ENCODE measurements at regions not wholly inside any gene's neighbourhood (a gene's known extent, or its start where the extent isn't known, plus 50 kb on each side); places are given as distances from the start of the nearest gene placed in this dataset.

GRCh38 chr3:144426366-144426765 is 454.7 kb downstream of the DIPK2A start:
- TF ChIP-seq CTCF (IDR thresholded peaks at IDR 0.05): no peak
- no peak for TF ChIP-seq POLR2A (IDR thresholded peaks at IDR 0.05)
- no peak for TF ChIP-seq POLR2AphosphoS5 (IDR thresholded peaks at IDR 0.05)
